T1000 (cell line): ENCODE measurements at regions not wholly inside any gene's neighbourhood (a gene's known extent, or its start where the extent isn't known, plus 50 kb on each side); places are given as distances from the start of the nearest gene placed in this dataset.
"Not testable (repeated sequence)": the region's sequence is repeated elsewhere in the genome, so short reads cannot be mapped to it uniquely, and the experiment has no call there.

Experiments used
- DNase-seq: peaks from one replicate; lab custom pipeline; 2025; ENCODE audit warnings: mixed read lengths; lab: John Stamatoyannopoulos, UW

GRCh38 chr10:63077800-63078199 lies 55.3 kb upstream of the NRBF2 start:
- no peak for DNase-seq

DNA sequence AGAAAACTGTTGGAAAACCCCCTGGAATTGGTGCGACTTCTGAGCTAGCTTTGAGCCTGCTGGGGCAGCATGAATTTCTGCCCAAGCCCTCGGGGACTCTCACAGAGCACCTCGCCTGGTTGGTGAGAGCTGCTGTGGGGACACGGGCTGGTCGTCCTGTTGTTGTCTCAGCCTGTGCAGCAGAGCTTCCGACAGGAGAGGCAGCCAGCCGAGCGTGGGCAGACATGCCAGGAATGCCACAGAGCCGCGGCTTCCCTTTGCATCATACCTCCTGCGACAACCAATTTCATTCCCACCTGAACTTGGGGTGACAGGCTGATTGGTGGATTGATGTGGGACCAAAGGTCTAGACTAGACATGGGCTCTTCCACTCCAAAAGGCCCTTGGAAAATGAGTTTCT lies 60.2 kb upstream of the NRBF2 start:
- DNase-seq: no peak

- no peak for DNase-seq
Measured at GRCh38 chr10:63071145-63071544, 62.0 kb upstream of the NRBF2 start.

DNA sequence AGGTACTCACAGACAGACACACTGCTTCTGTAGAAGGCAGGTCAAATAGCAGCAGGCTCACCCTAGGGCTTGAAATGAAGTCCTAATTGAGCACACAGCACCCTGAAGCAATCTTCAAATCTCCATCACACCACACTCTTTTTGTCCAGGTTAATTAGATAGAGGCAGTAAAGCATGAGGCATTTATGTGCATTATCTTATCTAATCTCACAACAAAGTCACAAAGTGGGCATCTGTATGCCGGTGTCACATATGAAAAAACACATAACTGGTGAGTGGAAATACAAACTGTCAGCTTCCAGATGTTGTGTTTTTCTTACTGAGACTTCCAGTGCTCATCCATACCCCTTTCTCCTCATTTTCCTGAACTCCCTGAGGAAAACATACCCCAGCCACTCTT lies 63.8 kb upstream of the NRBF2 start:
- no peak for DNase-seq

DNA sequence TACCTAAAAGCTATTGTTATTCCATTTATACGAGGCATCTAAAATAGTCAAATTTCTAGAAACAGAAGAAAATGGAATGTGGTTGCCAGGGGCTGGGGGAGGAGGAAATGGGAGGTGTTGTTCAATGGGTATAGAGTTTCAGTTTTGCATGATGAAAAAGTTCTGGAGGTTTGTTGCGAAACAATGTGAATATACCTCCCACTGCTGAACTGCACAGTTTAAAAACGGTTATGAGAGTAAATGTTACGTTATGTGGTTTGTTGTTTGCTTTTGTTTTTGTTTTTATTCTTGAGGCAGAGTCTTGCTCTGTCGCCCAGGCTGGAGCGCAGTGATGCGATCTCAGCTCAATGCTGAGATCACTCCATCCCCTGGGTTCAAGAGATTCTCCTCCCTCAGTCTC lies 64.9 kb upstream of the NRBF2 start:
- DNase-seq: no peak

GRCh38 chr10:63066606-63067005 lies 66.5 kb upstream of the NRBF2 start:
- no peak for DNase-seq

- DNase-seq: no peak
Measured at GRCh38 chr10:63064706-63065105, 68.4 kb upstream of the NRBF2 start.

GRCh38 chr10:63058236-63058635 lies 74.9 kb upstream of the NRBF2 start:
- DNase-seq: no peak

DNA sequence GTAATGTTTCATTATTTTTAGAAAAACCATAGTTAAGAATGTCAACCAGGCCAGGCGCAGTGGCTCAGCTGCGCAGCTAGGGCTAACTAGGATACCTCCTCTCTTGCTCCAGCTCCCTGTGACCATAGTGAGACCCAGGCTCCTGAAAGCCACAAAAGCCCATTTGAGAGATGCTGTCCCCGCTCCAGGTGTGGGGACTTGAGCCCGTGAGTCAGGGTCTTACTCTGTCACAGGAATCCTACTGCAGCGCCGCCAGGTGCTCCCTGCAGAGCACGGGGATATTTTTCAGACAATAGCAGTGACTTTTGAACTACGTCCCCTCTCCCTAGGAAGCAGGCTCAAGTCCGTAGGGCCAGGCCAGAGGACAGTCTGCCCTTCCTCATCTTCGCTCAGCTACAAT lies 75.6 kb upstream of the NRBF2 start:
- no peak for DNase-seq

- no peak for DNase-seq
Measured at GRCh38 chr10:63055705-63056104, 77.4 kb upstream of the NRBF2 start.

DNA sequence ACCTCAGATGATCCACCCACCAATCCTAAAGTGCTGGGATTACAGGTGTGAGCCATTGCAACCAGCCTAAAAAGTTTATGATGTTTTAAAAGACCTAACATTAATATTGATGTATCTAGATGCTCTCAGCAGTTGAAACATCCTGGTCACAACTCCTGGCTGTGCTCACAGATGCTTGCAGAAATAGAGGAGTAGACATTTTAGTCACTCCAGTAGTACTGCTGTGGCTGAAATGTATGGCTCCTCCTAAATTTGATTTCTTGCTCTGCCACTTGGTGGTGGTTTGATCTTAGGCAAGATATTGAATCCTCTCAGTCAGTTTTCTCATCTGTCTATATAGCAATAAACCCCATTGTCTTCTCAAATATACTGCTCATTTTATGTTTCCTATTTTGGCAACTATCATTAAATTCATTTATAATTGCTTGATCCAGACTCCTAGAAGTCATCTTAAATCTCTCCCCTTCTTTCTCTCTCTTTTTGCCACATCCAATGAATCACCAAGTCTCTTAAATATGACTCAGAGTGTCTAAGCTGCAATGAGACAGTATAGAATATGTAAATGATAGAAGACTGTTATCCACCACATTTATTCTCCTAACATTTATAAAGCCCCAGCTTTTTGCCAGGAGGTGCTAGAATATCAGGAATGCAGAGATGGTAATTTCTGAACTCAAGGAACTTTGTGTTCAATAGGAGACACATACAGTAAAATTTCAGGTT lies 78.1 kb upstream of the NRBF2 start:
- no peak for DNase-seq

DNA sequence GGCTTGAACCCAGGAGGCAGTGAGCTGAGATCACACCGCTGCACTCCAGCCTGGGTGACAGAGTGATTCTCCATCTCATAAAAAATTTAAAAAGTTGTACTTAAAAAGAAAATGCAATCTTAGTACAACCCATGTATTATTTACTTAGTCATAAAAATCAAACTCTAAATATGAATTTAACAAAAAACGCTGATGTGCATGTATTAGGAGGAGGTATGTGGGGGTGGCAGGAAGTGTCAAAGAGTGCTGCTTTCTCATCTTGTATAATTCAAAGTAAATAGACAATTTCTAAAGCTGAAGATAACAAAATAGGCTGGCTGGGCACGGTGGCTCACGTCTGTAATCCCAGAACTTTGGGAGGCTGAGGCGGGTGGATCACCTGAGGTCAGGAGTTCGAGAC lies 81.0 kb upstream of the NRBF2 start:
- no peak for DNase-seq

DNA sequence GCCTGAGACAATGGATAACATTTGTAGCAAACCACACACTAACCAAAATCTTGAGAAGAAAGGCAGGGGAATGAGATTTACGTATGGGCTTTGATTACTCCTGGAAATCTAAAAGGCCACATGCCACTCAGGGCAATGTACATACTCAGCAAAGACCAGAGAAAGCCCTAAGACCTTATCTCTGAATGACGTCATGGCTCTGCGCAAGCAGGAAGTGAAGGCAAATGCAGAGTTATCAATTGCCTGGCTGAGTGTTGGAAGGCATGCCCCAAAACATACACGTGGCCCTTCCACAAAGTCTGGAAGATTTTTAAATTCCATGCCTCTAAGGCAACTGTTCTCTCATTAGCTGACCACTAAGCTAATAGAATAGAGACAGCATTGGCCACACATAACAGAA lies 90.9 kb upstream of the NRBF2 start:
- no peak for DNase-seq

GRCh38 chr10:63033616-63034185 lies 99.4 kb upstream of the NRBF2 start:
- not testable (repeated sequence) for DNase-seq

DNA sequence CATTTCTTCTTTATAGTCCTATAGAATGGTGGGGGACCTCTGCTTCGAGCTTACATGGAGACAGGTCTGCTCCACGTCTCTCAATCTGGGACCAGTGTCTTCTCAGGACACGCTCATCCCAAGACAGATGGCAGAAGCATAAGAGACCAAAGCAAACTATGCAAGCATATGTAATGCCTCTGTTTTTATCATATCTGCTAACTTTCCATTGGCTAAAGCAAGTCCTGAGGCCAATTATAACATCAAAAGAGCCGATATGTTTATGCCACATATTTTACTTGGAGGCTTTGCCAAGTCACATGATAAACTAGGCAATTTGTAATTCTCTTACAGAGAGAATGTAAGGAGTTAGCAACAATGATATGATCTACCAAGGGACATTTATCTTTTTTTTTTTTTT lies 102.6 kb upstream of the NRBF2 start:
- DNase-seq: no peak

- no peak for DNase-seq
Measured at GRCh38 chr10:63027531-63027930, 105.6 kb upstream of the NRBF2 start.

GRCh38 chr10:63021225-63021624 lies 111.9 kb upstream of the NRBF2 start:
- DNase-seq: no peak

GRCh38 chr10:63013755-63014154 lies 119.4 kb upstream of the NRBF2 start:
- DNase-seq: no peak

- DNase-seq: no peak
Measured at GRCh38 chr10:63012623-63013022, 120.5 kb upstream of the NRBF2 start.

DNA sequence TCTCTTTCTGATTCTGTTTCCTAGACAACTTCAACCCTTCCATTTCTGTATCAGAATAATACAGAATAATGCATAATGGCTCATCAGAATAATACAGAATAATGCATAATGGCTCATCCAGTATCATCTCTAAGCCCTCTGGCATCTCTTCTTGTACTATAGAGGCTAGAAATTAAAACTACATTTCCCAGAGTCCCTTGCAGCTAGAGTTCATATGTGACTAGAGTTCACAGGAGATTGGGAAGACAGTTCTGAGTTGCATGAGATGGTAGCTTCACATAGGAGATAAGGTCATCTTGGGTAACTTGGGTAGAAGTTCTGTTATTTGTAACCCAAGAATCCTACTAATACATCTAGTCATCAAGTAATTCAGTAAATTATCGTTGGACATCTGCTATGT lies 122.9 kb upstream of the NRBF2 start:
- DNase-seq: no peak

- no peak for DNase-seq
Measured at GRCh38 chr10:63008491-63008890, 124.6 kb upstream of the NRBF2 start.

DNA sequence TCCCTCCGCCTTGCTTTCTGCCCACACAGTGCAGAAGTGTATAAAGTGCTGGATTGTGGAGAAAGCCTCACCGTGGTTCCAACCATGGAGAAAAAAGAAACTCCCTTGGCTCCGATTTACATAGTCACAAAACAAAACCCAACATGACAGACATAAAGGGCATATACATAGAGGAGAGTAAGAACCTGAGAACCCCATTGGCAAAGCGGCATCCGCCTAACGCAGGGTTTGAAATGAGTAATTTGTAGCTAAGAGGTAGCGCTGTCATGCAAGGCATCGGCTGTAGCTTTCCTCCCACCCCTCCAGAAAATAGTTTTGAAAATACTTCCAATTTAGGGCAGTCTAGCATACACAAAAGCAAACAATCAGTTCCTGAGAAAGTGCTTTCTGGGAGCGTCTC lies 126.0 kb upstream of the NRBF2 start:
- DNase-seq: no peak

GRCh38 chr10:63005246-63005645 lies 127.9 kb upstream of the NRBF2 start:
- no peak for DNase-seq

DNA sequence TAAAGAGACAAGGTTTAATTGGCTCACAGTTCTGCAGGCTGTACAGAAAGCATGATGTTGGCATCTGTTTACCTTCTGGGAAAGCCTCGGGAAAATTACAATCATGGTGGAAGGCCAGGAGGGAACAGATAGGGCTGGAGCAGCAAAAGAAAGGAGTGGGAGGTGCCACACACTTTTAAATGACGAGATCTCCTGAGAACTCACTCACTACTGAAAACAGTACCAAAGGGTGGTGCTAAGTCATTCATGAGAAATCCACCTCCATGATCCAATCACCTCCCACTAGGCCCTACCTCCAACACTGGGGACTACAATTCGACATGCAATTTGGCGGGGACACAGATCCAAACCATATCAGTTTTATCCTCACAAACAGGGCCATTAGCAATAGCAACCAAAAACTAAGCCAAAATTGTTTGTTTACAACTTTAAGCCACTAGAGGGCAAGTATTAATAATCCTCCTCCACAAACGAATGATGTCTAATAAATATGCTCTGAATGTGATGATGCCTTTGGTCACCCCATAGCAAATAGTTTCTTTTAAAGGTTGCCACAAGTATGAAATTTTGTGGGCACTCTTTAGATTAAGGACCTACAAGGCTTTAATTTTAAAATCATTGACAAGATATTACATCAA lies 129.2 kb upstream of the NRBF2 start:
- no peak for DNase-seq
